Thyroid gland (tissue), 4 donors: ENCODE measurements at regions not wholly inside any gene's neighbourhood (a gene's known extent, or its start where the extent isn't known, plus 50 kb on each side); places are given as distances from the start of the nearest gene placed in this dataset.

Experiments
- CTCF ChIP-seq, 6 experiments: fragments of 200-600 bp in 3 of 6; fragments of 450-650 bp in 3 of 6; sonication (generic) in 3 of 6; IDR thresholded peaks; one replicate each; pipeline ENCODE4 v1.5.1; 2016 to 2019; ENCODE audit warnings: antibody characterized with exemption in 6 of 6, mild to moderate bottlenecking in 2 of 6, inconsistent platforms in 1 of 6, moderate library complexity in 1 of 6
- POLR2A ChIP-seq, 2 donors: fragments of 450-650 bp; IDR thresholded peaks; one replicate each; pipeline ENCODE4 v1.6.1; 2017; ENCODE audit warnings: antibody characterized with exemption in 2 of 2, mild to moderate bottlenecking in 2 of 2, moderate library complexity in 1 of 2

DNA sequence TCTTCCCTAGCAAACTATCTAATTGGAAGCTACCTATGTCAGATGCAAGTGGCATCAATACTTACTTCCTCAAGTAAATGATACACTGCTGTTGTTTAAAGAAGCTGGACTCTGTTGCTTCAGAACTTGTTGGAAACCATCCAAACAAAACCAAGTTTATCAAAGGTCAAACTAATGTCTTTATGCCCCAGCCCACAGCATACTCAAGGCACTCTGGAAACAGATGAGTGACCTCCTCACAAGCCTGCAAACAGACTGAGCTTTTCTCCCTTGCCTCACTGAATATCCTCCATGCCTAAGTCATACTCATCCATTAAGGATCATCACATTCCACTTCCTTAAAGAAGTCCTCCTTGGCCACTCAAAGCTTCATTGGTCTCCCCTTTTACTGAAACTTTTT lies 107.4 kb upstream of the ACP3 start:
- TF ChIP-seq CTCF (IDR thresholded peaks at IDR 0.05), result no peak
- no peak for TF ChIP-seq POLR2A (IDR thresholded peaks at IDR 0.05)
